HCEC 1CT (cell line): ENCODE measurements at regions not wholly inside any gene's neighbourhood (a gene's known extent, or its start where the extent isn't known, plus 50 kb on each side); places are given as distances from the start of the nearest gene placed in this dataset.

Experiments
- DNase-seq: peaks from one replicate; pipeline ENCODE4 v3.0.0-alpha.2; 2017

GRCh38 chr13:85031771-85032170, 767.4 kb downstream of the SLITRK6 start:
- no peak for DNase-seq

- DNase-seq: no peak
Observed at GRCh38 chr13:85028035-85028434, 771.2 kb downstream of the SLITRK6 start.

DNA sequence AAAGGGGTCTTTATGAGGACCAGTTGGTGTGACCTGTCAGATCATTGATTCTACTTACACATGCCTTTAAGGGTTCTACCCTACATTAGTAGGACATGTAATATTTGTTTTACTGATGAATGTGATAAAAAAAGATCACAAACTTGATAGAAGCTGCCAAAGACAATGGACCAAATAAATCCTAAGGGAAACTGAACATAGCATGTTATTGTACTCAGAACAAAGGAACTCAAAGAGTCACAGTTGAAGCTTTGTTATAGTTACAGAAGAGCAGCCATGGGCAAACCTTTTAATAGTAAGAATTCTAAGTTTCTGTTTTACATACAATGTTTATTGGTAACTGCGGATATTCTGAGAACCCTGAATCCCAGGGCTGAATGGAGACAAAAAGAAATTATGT, 780.1 kb downstream of the SLITRK6 start:
- DNase-seq: no peak

GRCh38 chr13:85013006-85013405, 786.2 kb downstream of the SLITRK6 start:
- no peak for DNase-seq

DNA sequence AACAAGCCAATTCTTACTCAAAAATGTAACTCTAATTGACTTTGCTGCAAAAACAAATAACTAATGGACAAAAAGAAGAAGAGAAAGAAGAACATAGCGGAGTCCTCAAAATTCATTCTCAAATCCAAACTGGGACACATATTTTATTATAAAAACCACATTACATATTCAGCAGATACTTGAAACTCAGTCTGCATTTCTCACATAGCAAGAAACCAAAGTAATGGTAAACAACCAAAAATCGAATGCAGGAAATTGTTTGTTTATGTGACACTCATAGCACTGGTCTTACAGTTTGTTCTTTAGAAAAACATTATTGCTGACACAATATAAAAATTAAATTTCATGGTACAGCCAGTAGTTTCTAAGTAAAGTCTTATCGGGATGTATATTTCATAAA, 789.8 kb downstream of the SLITRK6 start:
- no peak for DNase-seq

GRCh38 chr13:84999252-84999651, 800.0 kb downstream of the SLITRK6 start:
- DNase-seq: no peak

DNA sequence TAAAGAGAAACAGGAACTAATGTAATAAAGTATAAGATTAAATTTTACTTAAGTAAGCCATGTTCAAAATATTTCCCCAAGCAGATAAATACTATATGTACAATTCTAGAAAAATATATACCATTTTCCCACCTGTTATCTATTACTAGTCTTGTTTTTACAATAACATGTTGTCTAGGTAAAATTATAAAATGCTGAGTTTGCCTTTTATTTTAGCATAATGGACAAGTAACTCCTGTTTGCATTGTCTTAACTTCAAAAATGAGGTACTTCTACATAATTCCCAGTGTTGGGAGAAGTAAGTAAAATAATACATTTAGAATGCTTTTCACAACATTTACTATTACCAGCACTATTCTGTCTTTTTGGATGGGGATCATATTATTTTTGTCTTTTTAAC, 800.5 kb downstream of the SLITRK6 start:
- DNase-seq: no peak

DNA sequence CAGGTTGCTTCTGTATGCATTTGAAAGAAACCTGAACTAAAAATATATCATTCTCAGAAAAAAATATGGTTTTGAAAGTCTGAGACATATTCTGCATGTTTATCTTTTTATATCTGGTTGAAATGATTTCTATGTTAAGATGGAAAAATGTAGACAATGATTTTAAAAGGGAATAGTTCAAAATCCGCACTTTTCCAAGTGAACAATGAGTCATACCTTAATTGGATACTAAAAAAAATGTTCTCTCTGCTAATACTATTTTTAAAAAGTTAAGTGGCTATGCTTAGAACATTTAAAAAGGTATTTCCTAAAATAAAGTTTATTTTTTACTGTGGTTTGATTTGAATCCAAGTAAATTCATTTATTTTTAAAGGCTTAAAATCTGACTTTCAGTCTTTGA, 801.4 kb downstream of the SLITRK6 start:
- DNase-seq: no peak

DNA sequence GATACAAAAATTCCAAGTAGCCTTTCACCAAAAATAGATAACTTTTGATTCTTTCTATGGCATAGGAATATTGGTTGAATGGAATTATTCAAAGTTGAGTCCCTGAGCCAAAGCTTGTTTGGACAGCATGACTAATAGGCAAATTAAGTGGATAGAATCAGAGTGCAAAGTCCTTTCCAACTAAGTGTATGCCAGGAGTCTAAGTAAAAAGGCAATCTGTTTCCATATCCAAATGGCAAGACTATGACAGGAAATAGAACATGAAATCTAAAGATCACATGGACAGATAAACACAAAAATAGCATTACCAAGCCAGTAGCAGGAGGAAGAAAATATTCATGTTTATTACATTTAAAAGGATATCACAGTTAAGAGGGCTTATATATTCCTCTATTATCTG, 804.6 kb downstream of the SLITRK6 start:
- DNase-seq: no peak

DNA sequence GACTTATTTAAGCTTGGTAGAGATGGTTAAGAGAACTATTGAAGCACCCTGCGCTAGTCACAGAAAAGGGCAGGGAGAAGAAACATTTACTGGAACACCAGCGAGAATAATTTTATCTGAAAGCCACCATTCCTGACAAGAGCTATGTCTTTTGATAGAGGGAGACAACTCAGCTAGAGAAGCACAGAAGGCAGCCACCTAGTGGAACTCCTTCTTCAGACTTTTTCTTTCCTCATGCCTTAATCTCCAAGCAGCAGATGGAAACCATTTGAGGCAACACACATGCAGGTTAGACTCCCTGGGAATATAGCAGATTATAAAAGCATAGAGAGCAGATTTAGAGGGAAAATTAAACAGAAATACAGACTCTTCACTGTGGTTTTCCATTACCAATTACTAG, 813.4 kb downstream of the SLITRK6 start:
- DNase-seq: no peak

DNA sequence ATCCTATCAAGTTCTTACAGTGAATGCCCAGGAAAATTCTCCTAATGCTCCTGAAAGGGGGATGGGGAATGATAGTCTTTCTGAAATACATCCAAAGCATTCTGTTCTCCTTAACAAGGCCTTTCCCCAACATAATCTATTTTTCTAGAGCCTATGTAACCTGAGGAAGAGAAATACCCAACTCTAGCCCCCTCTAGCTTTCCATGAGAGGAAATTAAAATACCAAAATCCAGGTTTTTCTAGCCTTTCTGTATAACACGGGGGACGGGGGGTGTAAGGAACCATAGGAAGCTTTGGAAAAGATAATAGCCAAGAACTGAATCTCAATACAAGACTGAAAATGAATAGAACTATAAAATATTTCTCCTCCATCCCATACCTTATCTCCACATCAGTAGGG, 815.9 kb downstream of the SLITRK6 start:
- no peak for DNase-seq

- DNase-seq: no peak
Observed at GRCh38 chr13:84980571-84980970, 818.6 kb downstream of the SLITRK6 start.

DNA sequence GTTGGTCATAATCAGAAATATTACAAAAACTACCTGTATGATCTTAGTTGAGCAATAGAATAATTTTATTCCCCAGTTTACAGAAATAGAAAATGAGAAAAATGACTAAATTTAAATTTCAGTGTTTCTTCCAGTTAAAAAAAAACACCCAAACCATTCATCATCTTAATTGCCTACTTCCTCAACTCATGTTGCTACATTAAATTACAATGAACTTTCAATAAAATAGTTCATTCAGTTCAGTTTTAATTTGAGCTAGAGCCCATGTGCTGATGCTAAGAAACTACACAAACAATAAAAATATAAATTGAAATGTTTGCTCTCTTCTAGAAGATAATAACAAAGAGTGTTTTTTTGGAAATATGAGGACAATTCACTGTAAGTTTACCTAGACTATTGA, 820.4 kb downstream of the SLITRK6 start:
- no peak for DNase-seq

- no peak for DNase-seq
Observed at GRCh38 chr13:84973661-84974060, 825.6 kb downstream of the SLITRK6 start.

DNA sequence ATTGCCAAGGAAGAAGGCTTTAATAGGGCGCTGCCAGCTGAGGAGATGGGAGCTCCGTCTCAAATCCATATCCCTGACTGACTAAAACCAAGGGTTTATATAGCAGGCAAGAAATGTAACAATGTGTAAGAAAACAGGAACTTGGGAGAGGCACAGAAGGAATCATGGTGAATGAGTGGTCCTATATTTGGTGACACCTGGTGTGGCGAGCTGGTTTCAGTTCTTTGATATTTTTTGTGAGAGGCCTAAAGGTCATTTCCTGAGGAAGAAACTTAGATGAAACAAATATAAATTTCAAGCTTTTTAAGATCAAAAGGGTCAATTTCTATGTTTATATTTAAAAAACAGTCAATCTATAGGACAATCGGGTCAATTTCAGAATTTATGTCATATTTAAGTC, 826.3 kb downstream of the SLITRK6 start:
- no peak for DNase-seq

GRCh38 chr13:84962849-84963248, 836.4 kb downstream of the SLITRK6 start:
- no peak for DNase-seq

GRCh38 chr13:84962141-84962750, 837.0 kb downstream of the SLITRK6 start:
- DNase-seq: no peak

DNA sequence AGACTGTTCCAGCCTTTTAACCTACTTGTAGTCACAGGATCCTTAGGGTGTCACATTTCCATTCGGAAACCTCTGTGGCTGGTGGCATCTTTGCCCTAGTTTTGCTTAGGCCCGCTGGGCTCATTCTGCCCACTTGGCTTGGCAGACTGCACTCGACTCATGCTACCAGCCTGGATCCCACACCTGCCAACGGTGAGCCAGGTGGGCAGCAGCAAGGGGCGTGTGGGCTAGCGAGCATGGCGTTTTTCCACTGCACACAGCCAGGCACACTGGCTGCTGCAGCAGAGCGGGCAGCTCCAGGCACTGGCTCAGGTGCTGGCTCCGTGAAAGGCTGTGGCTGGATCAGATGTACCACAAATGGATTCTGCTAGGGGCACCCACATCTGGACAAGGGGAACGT, 838.2 kb downstream of the SLITRK6 start:
- DNase-seq: no peak

DNA sequence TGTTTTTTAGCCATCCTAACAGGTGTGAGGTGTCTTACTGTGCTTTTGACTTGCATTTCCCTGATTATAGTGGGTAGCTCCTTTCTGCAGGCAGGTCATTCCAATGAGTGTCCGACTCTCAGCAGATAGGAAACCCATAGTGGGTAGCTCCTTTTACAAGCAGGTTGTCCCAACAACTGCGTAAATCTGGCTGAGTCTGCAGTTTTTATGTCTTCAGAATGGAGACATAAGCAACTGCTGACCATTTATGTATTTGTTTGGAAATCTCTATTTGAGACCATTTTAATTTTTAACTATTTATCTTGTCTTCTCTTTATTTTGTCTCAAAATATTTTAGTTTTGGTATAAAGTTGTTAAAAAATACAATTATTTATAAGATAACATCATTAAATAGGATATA, 839.4 kb downstream of the SLITRK6 start:
- no peak for DNase-seq

GRCh38 chr13:84954636-84955035, 844.6 kb downstream of the SLITRK6 start:
- DNase-seq: no peak

DNA sequence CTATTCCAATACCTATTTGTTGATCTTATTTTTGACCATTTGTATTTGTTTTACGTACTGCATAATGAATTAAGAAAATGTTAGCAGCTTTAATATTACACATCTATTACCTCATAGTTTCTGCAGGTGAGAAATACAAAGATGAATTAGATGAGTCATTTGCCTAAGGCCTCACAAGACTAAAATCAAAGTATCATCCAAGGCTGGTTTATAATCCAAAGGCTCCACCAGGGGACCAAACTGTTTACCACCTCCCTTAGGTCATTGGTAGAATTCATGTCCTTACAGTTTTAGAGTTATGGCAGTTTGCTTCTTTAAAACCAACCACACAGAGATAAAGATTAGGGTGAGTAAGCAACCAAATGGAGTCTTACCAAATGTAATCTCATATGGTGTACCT, 848.1 kb downstream of the SLITRK6 start:
- DNase-seq: no peak

GRCh38 chr13:84946192-84946591, 853.0 kb downstream of the SLITRK6 start:
- DNase-seq: peak; percentile 9

GRCh38 chr13:84940798-84941197, 858.4 kb downstream of the SLITRK6 start:
- no peak for DNase-seq

DNA sequence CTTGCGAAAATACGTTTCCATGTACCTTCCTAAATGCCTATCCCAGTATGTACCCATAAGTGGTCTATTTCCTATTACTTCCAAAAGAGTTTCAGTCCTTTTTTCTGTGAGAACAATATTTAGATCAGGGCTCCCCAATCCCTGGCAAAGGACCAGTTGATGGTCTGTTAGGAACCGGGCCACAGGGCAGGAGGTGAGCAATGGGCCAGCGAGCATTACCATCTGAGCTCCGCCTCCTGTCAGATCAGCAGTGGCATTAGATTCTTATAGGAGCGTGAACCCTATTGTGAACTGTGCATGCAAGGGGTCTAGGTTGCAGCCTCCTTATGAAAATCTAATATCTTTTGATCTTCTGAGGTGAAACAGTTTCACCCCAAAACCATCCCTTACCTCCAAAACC, 859.1 kb downstream of the SLITRK6 start:
- DNase-seq: no peak

DNA sequence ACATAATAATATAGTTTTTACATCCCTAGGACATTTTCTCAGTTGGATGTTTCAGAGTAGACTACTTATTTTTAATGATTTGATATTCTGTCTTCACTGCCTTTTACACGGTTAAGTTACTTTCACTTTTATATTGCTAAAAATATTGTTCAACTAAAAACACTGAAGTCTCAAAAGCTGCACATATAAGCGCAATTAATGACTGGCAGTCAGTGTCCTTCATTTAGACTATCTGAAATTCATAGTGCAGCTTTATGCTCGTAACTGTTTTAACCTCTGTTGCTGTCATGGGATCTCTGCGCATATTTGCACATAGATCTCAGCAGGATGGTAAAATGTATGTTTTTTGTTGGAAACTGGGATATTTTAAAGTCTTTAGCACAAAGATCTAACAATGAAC, 864.3 kb downstream of the SLITRK6 start:
- DNase-seq: peak; percentile 2

DNA sequence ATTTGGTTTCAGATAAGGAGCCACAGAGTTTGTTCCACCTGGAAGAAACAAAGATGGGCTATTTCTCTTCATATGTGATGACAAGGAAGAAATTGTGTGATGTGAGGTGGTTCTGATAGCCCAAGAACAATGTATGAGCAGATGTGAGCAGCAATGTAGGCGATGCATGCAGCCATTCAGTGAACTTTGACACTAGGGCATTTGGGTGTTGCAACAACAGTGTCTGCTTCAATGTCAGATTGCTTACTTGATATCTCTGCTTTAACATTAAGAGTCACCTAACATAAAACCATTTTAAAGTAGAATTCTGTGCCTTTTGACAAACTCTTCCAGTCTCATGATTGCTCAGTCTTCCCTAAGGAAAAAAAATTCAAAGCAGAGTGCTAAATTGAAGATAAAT, 865.4 kb downstream of the SLITRK6 start:
- DNase-seq: no peak
